Epithelial cell of esophagus (primary cell): ENCODE measurements at regions not wholly inside any gene's neighbourhood (a gene's known extent, or its start where the extent isn't known, plus 50 kb on each side); places are given as distances from the start of the nearest gene placed in this dataset.

Experiments used
- DNase-seq: peaks from one replicate; pipeline ENCODE4 v3.0.0; 2010; ENCODE audit warnings: low read depth
- H3K4me3 ChIP-seq: 2 replicates; pipeline ENCODE4 v1.5.1; 2011; ENCODE audit warnings: mild to moderate bottlenecking, low read length, control low read depth
- CTCF ChIP-seq: IDR thresholded peaks from 2 replicates; pipeline ENCODE4 v1.5.1; 2011; ENCODE audit warnings: low read depth, mild to moderate bottlenecking, low read length, control low read depth, inconsistent platforms; ENCODE audit not compliant: insufficient read depth; ENCODE audit errors: missing control alignments

- TF ChIP-seq CTCF: no peak
- no peak overlapping the region for H3K4me3 ChIP-seq
- no peak for DNase-seq
These were observed 109.8 kb upstream of the PLXNC1 start for GRCh38 chr12:94038605-94039004.

- TF ChIP-seq CTCF: no peak
- DNase-seq: no peak
- H3K4me3 ChIP-seq: no peak overlapping the region
These were observed 109.1 kb upstream of the PLXNC1 start for GRCh38 chr12:94039199-94039840.

GRCh38 chr12:94039914-94040313 is 108.5 kb upstream of the PLXNC1 start:
- no peak overlapping the region for H3K4me3 ChIP-seq
- DNase-seq: no peak
- no peak for TF ChIP-seq CTCF

GRCh38 chr12:94041850-94042249 is 106.5 kb upstream of the PLXNC1 start:
- no peak overlapping the region for H3K4me3 ChIP-seq
- no peak for TF ChIP-seq CTCF
- DNase-seq: no peak

- H3K4me3 ChIP-seq: no peak overlapping the region
- DNase-seq: no peak
- no peak for TF ChIP-seq CTCF
These were observed 106.1 kb upstream of the PLXNC1 start for GRCh38 chr12:94042321-94042720.

GRCh38 chr12:94046626-94047410 is 101.6 kb upstream of the PLXNC1 start:
- DNase-seq: peak; percentile 70
- TF ChIP-seq CTCF: no peak
- H3K4me3 ChIP-seq: no peak overlapping the region
